K562 (cell line): ENCODE measurements at regions not wholly inside any gene's neighbourhood (a gene's known extent, or its start where the extent isn't known, plus 50 kb on each side); places are given as distances from the start of the nearest gene placed in this dataset.

Experiments
- ATAC-seq: fragments of 200-7000 bp; cut with Tn5 transposase; 3 replicates; pipeline ENCODE4 v1.9.1; 2020; ENCODE audit warnings: moderate library complexity
- BruUV-seq: library from RNA; stranded (reverse); fragments of 400-500 nt; replicated peaks from 2 replicates; lab custom pipeline; 2021; lab: Mats Ljungman, UMichigan
- CTCF ChIA-PET: fragments of 300-600 bp; formaldehyde crosslinking; extraction: SDS; loops from one replicate; lab custom pipeline; 2021; ENCODE audit warnings: low intra/inter-chr PET ratio; lab: Yijun Ruan, JAX
- POLR2A ChIA-PET: fragments of 300-600, 350-650 bp; sonication (Branson Sonifier 250); formaldehyde crosslinking; extraction: SDS; loops from one replicate; lab custom pipeline; 2021; ENCODE audit warnings: antibody characterized with exemption, inconsistent platforms; lab: Yijun Ruan, JAX
- DNase-seq, 4 experiments: peaks; one replicate each; pipeline versions ENCODE4 v3.0.0 to v3.0.0-alpha.2; 2011 to 2018; ENCODE audit warnings: low spot score in 3 of 4, mixed read lengths in 3 of 4; ENCODE audit errors: extremely low read depth in 1 of 4
- FAIRE-seq: peaks from 2 replicates; lab custom pipeline; 2011; peaks lifted over from hg19 to GRCh38; lab: Jason Lieb, UNC
- H2AFZ ChIP-seq: 2 replicates; pipeline ENCODE4 v1.6.0; 2011; ENCODE audit warnings: low read depth, low read length, control low read depth, inconsistent platforms
- H3K27ac ChIP-seq: fragments of 200-600 bp; 3 replicates; pipeline ENCODE4 v1.8.0; 2011; ENCODE audit warnings: low read depth, mild to moderate bottlenecking, control low read depth, inconsistent platforms, low read length, moderate library complexity, mixed read lengths; ENCODE audit errors: extremely low read depth
- H3K27me3 ChIP-seq, 2 experiments: fragments of 300-600 bp in 1 of 2; 2 replicates in 1 of 2; 3 replicates in 1 of 2; pipeline versions ENCODE4 v1.6.0 to v1.8.0; 2011; ENCODE audit warnings: inconsistent platforms in 2 of 2, low read length in 2 of 2, mild to moderate bottlenecking in 1 of 2, mixed read lengths in 1 of 2, moderate library complexity in 1 of 2; ENCODE audit not compliant: control insufficient read depth in 2 of 2, insufficient read depth in 2 of 2
- H3K36me3 ChIP-seq: fragments of 300-600 bp; 3 replicates; pipeline ENCODE4 v1.8.0; 2011; ENCODE audit warnings: mild to moderate bottlenecking, low read length, inconsistent platforms; ENCODE audit not compliant: control insufficient read depth, insufficient read depth
- H3K4me1 ChIP-seq, 2 experiments: fragments of 200-600 bp in 1 of 2; replicated peaks in 1 of 2; 2 replicates in 1 of 2; 3 replicates in 1 of 2; pipeline versions ENCODE4 v1.5.1 to v1.8.0; 2011; ENCODE audit warnings: inconsistent platforms in 2 of 2, low read length in 2 of 2, mild to moderate bottlenecking in 1 of 2, mixed read lengths in 1 of 2, moderate library complexity in 1 of 2; ENCODE audit not compliant: control insufficient read depth in 2 of 2, insufficient read depth in 2 of 2
- H3K4me2 ChIP-seq: 2 replicates; pipeline ENCODE4 v1.6.1; 2011; ENCODE audit warnings: low read length, control low read depth, inconsistent platforms, mixed read lengths; ENCODE audit not compliant: insufficient read depth
- H3K4me3 ChIP-seq: fragments of 200-600 bp; sonication (generic), shearing (Covaris generic); 2 replicates; pipeline ENCODE4 v1.5.1; 2016; ENCODE audit warnings: control low read depth, inconsistent platforms
- H3K79me2 ChIP-seq: fragments of 200-600 bp; 3 replicates; pipeline ENCODE4 v1.8.0; 2011; ENCODE audit warnings: low read length, inconsistent platforms; ENCODE audit not compliant: control insufficient read depth, insufficient read depth
- H3K9ac ChIP-seq, 2 experiments: 2 replicates each; pipeline versions ENCODE4 v1.6.0 to v1.6.1; 2011; ENCODE audit warnings: low read depth in 2 of 2, low read length in 2 of 2, control low read depth in 1 of 2, inconsistent platforms in 1 of 2, mild to moderate bottlenecking in 1 of 2, mixed read lengths in 1 of 2; ENCODE audit not compliant: insufficient read depth in 1 of 2
- H3K9me1 ChIP-seq: one replicate; pipeline ENCODE4 v1.6.0; 2011; ENCODE audit warnings: inconsistent platforms, mild to moderate bottlenecking, low read length, moderate library complexity; ENCODE audit not compliant: control insufficient read depth, insufficient read depth
- H3K9me3 ChIP-seq: replicated peaks from 2 replicates; pipeline ENCODE4 v1.5.1; 2011; ENCODE audit warnings: low read depth, low read length, inconsistent platforms; ENCODE audit not compliant: control insufficient read depth, insufficient read depth
- H4K20me1 ChIP-seq: replicated peaks from 2 replicates; pipeline ENCODE4 v1.6.1; 2011; ENCODE audit warnings: low read length, inconsistent platforms, mixed read lengths; ENCODE audit not compliant: control insufficient read depth, insufficient read depth
- CCAR2 ChIP-seq: fragments of 200-400 bp; formaldehyde crosslinking; IDR thresholded peaks from 2 replicates; pipeline ENCODE4 v1.6.1; 2017; ENCODE audit warnings: mild to moderate bottlenecking, low read depth, low read length
- FOXP4 ChIP-seq: sonication (generic); formaldehyde crosslinking; IDR thresholded peaks from 2 replicates; pipeline ENCODE4 v1.8.0; 2022; ENCODE audit warnings: mild to moderate bottlenecking, missing genetic modification reagents, borderline replicate concordance
- HNRNPK ChIP-seq: fragments of 200-400 bp; formaldehyde crosslinking; IDR thresholded peaks from one replicate; pipeline ENCODE4 v1.6.1; 2018; ENCODE audit warnings: mild to moderate bottlenecking, low read depth, low read length; ENCODE audit not compliant: poor library complexity, severe bottlenecking
- KDM1A ChIP-seq, 2 experiments: fragments of 450-650 bp; IDR thresholded peaks; 2 replicates each; pipeline ENCODE4 v1.6.1; 2016; ENCODE audit warnings: mild to moderate bottlenecking in 2 of 2
- MCM7 ChIP-seq, 2 experiments: fragments of 450-650 bp; IDR thresholded peaks; 2 replicates each; pipeline ENCODE4 v1.6.1; 2016 to 2018
- NCOA2 ChIP-seq, 2 experiments: fragments of 450-650 bp; IDR thresholded peaks; 2 replicates each; pipeline ENCODE4 v1.6.1; 2018; ENCODE audit warnings: mild to moderate bottlenecking in 2 of 2, moderate library complexity in 1 of 2; ENCODE audit not compliant: partially characterized antibody in 2 of 2
- NR2C1 ChIP-seq, 2 experiments: fragments of 450-650 bp; IDR thresholded peaks; 2 replicates each; pipeline ENCODE4 v1.6.1; 2017; ENCODE audit warnings: mild to moderate bottlenecking in 2 of 2, antibody characterized with exemption in 1 of 2, inconsistent platforms in 1 of 2, missing compliant biosample characterization in 1 of 2, missing genetic modification characterization in 1 of 2
- PHB2 ChIP-seq: fragments of 450-650 bp; IDR thresholded peaks from 2 replicates; pipeline ENCODE4 v1.6.1; 2017; ENCODE audit warnings: low read depth
- in situ Hi-C: fragments of 300-500 bp; cut with MboI; formaldehyde crosslinking; loops from 4 replicates; pipeline ENCODE4 v1.15.0; 2018; ENCODE audit warnings: inconsistent platforms, mixed read lengths
- intact Hi-C: fragments of 100-400 bp; cut with micrococcal nuclease; formaldehyde crosslinking; loops from 2 replicates; pipeline ENCODE4 v1.14.2; 2022
- TF ChIP-seq, protein P1 (sequence below): conservative IDR thresholded peaks from 2 replicates; pipeline ENCODE4 v1.6.1; 2011; ENCODE audit warnings: low read depth, mild to moderate bottlenecking, low read length; ENCODE audit not compliant: control insufficient read depth

DNA sequence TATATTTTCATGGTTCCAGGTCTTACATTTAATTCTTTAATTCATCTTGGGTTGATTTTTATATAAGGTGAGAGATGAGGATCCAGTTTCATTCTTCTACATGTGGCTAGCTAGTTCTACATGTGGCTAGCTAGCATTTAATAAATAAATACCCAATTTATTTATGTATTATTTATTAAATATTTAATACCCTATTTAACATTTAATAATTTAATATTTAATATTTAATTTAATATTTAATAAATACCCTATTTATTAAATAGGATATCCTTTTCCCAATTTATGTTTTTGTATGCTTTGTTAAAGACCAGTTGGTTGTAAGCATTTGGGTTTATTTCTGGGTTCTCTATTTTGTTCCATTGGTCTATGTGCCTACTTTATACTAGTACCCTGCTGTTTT lies 111.0 kb upstream of the PCLO start:
- no peak overlapping the region for H3K9ac ChIP-seq
- H3K4me3 ChIP-seq = no peak overlapping the region
- ChIA-PET CTCF (no interaction called here), POLR2A (no interaction called here)
- no peaks in the 10 kb centered on the region for H3K4me1 ChIP-seq
- intact Hi-C loops = no loop called here
- FAIRE-seq = no peak
- TF ChIP-seq PHB2 = no peak
- TF ChIP-seq, protein P1, sequence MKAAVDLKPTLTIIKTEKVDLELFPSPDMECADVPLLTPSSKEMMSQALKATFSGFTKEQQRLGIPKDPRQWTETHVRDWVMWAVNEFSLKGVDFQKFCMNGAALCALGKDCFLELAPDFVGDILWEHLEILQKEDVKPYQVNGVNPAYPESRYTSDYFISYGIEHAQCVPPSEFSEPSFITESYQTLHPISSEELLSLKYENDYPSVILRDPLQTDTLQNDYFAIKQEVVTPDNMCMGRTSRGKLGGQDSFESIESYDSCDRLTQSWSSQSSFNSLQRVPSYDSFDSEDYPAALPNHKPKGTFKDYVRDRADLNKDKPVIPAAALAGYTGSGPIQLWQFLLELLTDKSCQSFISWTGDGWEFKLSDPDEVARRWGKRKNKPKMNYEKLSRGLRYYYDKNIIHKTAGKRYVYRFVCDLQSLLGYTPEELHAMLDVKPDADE = no peak
- TF ChIP-seq MCM7 (IDR thresholded peaks at IDR 0.05) = no peak
- no peak for TF ChIP-seq KDM1A (IDR thresholded peaks at IDR 0.05)
- no peak for TF ChIP-seq CCAR2
- no peak for TF ChIP-seq HNRNPK
- TF ChIP-seq FOXP4 (CRISPR knock-in tag) = no peak
- TF ChIP-seq NCOA2 (IDR thresholded peaks at IDR 0.05; ENCODE audit: partially characterized antibody in 2 of 2) = no peak
- TF ChIP-seq NR2C1 (IDR thresholded peaks at IDR 0.05) = no peak
- TF ChIP-seq NR2C1 (tag; IDR thresholded peaks at IDR 0.05) = no peak
- no peak for ATAC-seq
- in situ Hi-C loops = no loop called here
- BruUV-seq = no TSS peak
- H3K4me2 ChIP-seq = no peak overlapping the region
- no peaks in the 10 kb centered on the region for H3K27me3 ChIP-seq
- H3K9me3 ChIP-seq = no peaks in the 10 kb centered on the region; the same call in 1 of the 2 replicates
- no peak for DNase-seq
- H3K9me1 ChIP-seq = no peaks in the 10 kb centered on the region
- H4K20me1 ChIP-seq = no peaks in the 10 kb centered on the region
- no peak overlapping the region for H2AFZ ChIP-seq
- H3K79me2 ChIP-seq = no peaks in the 10 kb centered on the region
- H3K27ac ChIP-seq = no peak overlapping the region
- no peaks in the 10 kb centered on the region for H3K36me3 ChIP-seq
